ENCODE measurements at regions not wholly inside any gene's neighbourhood (a gene's known extent, or its start where the extent isn't known, plus 50 kb on each side); places are given as distances from the start of the nearest gene placed in this dataset.

DNA sequence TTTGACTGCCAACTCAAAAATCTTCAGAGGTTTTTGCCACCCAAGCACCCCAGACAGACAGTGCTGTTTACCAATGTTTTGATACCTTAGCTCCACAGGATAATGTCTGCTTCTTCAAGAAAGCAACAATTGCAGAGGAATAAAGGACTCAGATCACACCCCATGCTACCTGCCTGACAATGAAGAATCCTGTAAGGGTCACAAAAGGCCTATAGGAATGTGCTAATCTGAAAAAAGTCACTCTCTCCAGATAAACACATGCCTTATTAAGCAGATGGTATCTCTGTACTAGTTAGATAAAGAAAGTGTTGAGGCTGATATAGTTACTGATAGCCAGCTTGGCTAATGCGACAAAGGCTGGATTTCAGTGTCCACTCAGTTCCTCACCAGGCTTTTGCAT lies 1076.7 kb upstream of the SORCS1 start:
- TF ChIP-seq, protein P1, sequence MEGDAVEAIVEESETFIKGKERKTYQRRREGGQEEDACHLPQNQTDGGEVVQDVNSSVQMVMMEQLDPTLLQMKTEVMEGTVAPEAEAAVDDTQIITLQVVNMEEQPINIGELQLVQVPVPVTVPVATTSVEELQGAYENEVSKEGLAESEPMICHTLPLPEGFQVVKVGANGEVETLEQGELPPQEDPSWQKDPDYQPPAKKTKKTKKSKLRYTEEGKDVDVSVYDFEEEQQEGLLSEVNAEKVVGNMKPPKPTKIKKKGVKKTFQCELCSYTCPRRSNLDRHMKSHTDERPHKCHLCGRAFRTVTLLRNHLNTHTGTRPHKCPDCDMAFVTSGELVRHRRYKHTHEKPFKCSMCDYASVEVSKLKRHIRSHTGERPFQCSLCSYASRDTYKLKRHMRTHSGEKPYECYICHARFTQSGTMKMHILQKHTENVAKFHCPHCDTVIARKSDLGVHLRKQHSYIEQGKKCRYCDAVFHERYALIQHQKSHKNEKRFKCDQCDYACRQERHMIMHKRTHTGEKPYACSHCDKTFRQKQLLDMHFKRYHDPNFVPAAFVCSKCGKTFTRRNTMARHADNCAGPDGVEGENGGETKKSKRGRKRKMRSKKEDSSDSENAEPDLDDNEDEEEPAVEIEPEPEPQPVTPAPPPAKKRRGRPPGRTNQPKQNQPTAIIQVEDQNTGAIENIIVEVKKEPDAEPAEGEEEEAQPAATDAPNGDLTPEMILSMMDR (IDR thresholded peaks at IDR 0.05; ENCODE audit: insufficient read depth, low read length, poor library complexity, severe bottlenecking): no peak
- TF ChIP-seq EZH2phosphoT487 (conservative IDR thresholded peaks at IDR 0.05; ENCODE audit: low read length): no peak
